ENCODE measurements at regions not wholly inside any gene's neighbourhood (a gene's known extent, or its start where the extent isn't known, plus 50 kb on each side); places are given as distances from the start of the nearest gene placed in this dataset.

GRCh38 chr21:18148401-18148800, 96.2 kb upstream of the CHODL start:
- H3K36me3 ChIP-seq (ENCODE audit: insufficient read depth, low read length) = no peaks in the 10 kb centered on the region
- no peak overlapping the region for H3K4me3 ChIP-seq (ENCODE audit: low read length in 2 of 2)
- no peak overlapping the region for H3K27ac ChIP-seq (ENCODE audit: low read depth, low read length)
- H3K27me3 ChIP-seq (ENCODE audit: insufficient read depth, low read length) = no peaks in the 10 kb centered on the region
- Mint-ChIP-seq H3K4me3 (no peak overlapping the region), H3K9me3 (peaks cover 1 to 19% (median 9%) of the 10 kb centered on the region in 8 donors), H3K4me1 (peaks cover 0 to 9% (median 3%) of the 10 kb centered on the region in 4 donors), H3K36me3 (no peaks in the 10 kb centered on the region), H3K27me3 (no peaks in the 10 kb centered on the region), H3K27ac (no peak overlapping the region)
- no peaks in the 10 kb centered on the region for H3K9me3 ChIP-seq (ENCODE audit: control insufficient read depth in 1 of 2, low read length in 2 of 2)
- DNase-seq = no peak
- ChIA-PET POLR2A (ENCODE audit: partially characterized antibody) (no interaction called here), CTCF (ENCODE audit: partially characterized antibody) (no interaction called here)
- H3K4me1 ChIP-seq (ENCODE audit: insufficient read depth, low read length) = no peaks in the 10 kb centered on the region
- intact Hi-C loops (cut with micrococcal nuclease) = no loop called here

DNA sequence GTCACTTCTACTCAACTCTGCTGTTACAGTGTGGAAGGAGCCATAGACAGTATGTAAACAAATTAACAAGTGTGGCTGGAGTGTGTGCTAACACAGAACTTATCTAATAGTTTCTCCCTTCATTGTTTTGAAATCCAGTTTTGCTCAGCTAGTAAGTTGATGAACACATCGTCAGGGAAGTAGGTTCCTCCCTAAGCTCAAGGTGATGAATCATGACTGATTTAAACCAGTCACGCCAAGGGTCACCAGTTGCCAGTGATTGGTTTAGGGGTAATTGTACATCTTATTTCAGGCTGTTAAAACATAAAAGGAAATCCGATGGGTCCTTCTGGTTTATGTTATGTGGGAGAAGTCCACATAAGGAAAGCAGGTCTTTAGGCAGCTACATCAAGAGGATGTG, 97.0 kb upstream of the CHODL start:
- ChIA-PET CTCF (ENCODE audit: partially characterized antibody) (no interaction called here), POLR2A (ENCODE audit: partially characterized antibody) (no interaction called here)
- Mint-ChIP-seq H3K4me3 (no peak overlapping the region), H3K9me3 (peaks cover 1 to 14% (median 8%) of the 10 kb centered on the region in 8 donors), H3K27me3 (no peaks in the 10 kb centered on the region), H3K27ac (no peak overlapping the region), H3K36me3 (no peaks in the 10 kb centered on the region), H3K4me1 (peaks cover 0 to 2% (median under 1%) of the 10 kb centered on the region in 4 donors)
- Histone ChIP-seq H3K36me3 (ENCODE audit: insufficient read depth, low read length) (no peaks in the 10 kb centered on the region), H3K4me3 (ENCODE audit: low read length in 2 of 2) (no peak overlapping the region), H3K9me3 (ENCODE audit: control insufficient read depth in 1 of 2, low read length in 2 of 2) (no peaks in the 10 kb centered on the region), H3K27ac (ENCODE audit: low read depth, low read length) (no peak overlapping the region), H3K27me3 (ENCODE audit: insufficient read depth, low read length) (no peaks in the 10 kb centered on the region), H3K4me1 (ENCODE audit: insufficient read depth, low read length) (no peaks in the 10 kb centered on the region)
- no peak for DNase-seq
- intact Hi-C loops (cut with micrococcal nuclease) = no loop called here

- DNase-seq = no peak
Observed at GRCh38 chr21:18146820-18147219, 97.8 kb upstream of the CHODL start.

GRCh38 chr21:18144339-18144738, 100.3 kb upstream of the CHODL start:
- Mint-ChIP-seq H3K4me3 (no peak overlapping the region), H3K27me3 (no peaks in the 10 kb centered on the region), H3K27ac (no peak overlapping the region), H3K36me3 (no peaks in the 10 kb centered on the region), H3K4me1 (no peaks in the 10 kb centered on the region), H3K9me3 (peaks cover 5 to 20% (median 11%) of the 10 kb centered on the region in 8 donors)
- Histone ChIP-seq H3K36me3 (ENCODE audit: insufficient read depth, low read length) (no peaks in the 10 kb centered on the region), H3K4me1 (ENCODE audit: insufficient read depth, low read length) (no peaks in the 10 kb centered on the region), H3K4me3 (ENCODE audit: low read length in 2 of 2) (no peak overlapping the region), H3K27me3 (ENCODE audit: insufficient read depth, low read length) (no peaks in the 10 kb centered on the region), H3K9me3 (ENCODE audit: control insufficient read depth in 1 of 2, low read length in 2 of 2) (no peaks in the 10 kb centered on the region), H3K27ac (ENCODE audit: low read depth, low read length) (no peak overlapping the region)
- intact Hi-C loops (cut with micrococcal nuclease) = no loop called here
- CTCF ChIA-PET (ENCODE audit: partially characterized antibody) = no interaction called here
- DNase-seq = no peak
- POLR2A ChIA-PET (ENCODE audit: partially characterized antibody) = no interaction called here

More at GRCh38 chr21:18146820-18147219, 97.8 kb upstream of the CHODL start:
- POLR2A ChIA-PET (ENCODE audit: partially characterized antibody) = no interaction called here
- intact Hi-C loops (cut with micrococcal nuclease) = no loop called here
- Mint-ChIP-seq H3K27ac (no peak overlapping the region), H3K27me3 (no peaks in the 10 kb centered on the region), H3K9me3 (peaks cover 4 to 13% (median 9%) of the 10 kb centered on the region in 8 donors), H3K4me1 (peaks cover 0 to 1% (median 0%) of the 10 kb centered on the region in 4 donors), H3K36me3 (no peaks in the 10 kb centered on the region), H3K4me3 (no peak overlapping the region)
- Histone ChIP-seq H3K4me3 (ENCODE audit: low read length in 2 of 2) (no peak overlapping the region), H3K9me3 (ENCODE audit: control insufficient read depth in 1 of 2, low read length in 2 of 2) (no peaks in the 10 kb centered on the region), H3K4me1 (ENCODE audit: insufficient read depth, low read length) (no peaks in the 10 kb centered on the region), H3K27ac (ENCODE audit: low read depth, low read length) (no peak overlapping the region), H3K27me3 (ENCODE audit: insufficient read depth, low read length) (no peaks in the 10 kb centered on the region), H3K36me3 (ENCODE audit: insufficient read depth, low read length) (no peaks in the 10 kb centered on the region)
- CTCF ChIA-PET (ENCODE audit: partially characterized antibody) = interaction anchor here (0.8 to 1.7 kb wide), 2 partner anchors 9 to 106 kb away, joined by 3 to 4 read pairs; no protein-coding TSS in a partner anchor

GRCh38 chr21:18142655-18143054, 102.0 kb upstream of the CHODL start:
- ChIA-PET CTCF (ENCODE audit: partially characterized antibody) (no interaction called here), POLR2A (ENCODE audit: partially characterized antibody) (interaction anchor here (1.1 kb wide), 1 partner anchor 13 kb away, joined by 3 read pairs; no protein-coding TSS in a partner anchor)
- peak overlapping the region in 1 of 7 donors; percentile 57 for H3K27ac Mint-ChIP-seq
- peaks cover 0 to 1% of the 10 kb centered on the region in 2 donors for H3K27me3 Mint-ChIP-seq
- Histone ChIP-seq H3K36me3 (ENCODE audit: insufficient read depth, low read length) (no peaks in the 10 kb centered on the region), H3K9me3 (ENCODE audit: control insufficient read depth in 1 of 2, low read length in 2 of 2) (no peaks in the 10 kb centered on the region), H3K27ac (ENCODE audit: low read depth, low read length) (no peak overlapping the region), H3K27me3 (ENCODE audit: insufficient read depth, low read length) (no peaks in the 10 kb centered on the region), H3K4me1 (ENCODE audit: insufficient read depth, low read length) (no peaks in the 10 kb centered on the region), H3K4me3 (ENCODE audit: low read length in 2 of 2) (no peak overlapping the region)
- no peaks in the 10 kb centered on the region for H3K36me3 Mint-ChIP-seq
- no peak overlapping the region for H3K4me3 Mint-ChIP-seq
- DNase-seq = no peak
- no peaks in the 10 kb centered on the region for H3K4me1 Mint-ChIP-seq
- intact Hi-C loops (cut with micrococcal nuclease) = no loop called here
- H3K9me3 Mint-ChIP-seq = peaks cover 4 to 20% (median 13%) of the 10 kb centered on the region in 8 donors

GRCh38 chr21:18138507-18138906, 106.1 kb upstream of the CHODL start:
- H3K9me3 ChIP-seq (ENCODE audit: control insufficient read depth in 1 of 2, low read length in 2 of 2) = no peaks in the 10 kb centered on the region
- ChIA-PET CTCF (ENCODE audit: partially characterized antibody) (no interaction called here), POLR2A (ENCODE audit: partially characterized antibody) (no interaction called here)
- no peak overlapping the region for H3K4me3 Mint-ChIP-seq
- H3K9me3 Mint-ChIP-seq = peaks cover 0 to 16% (median 10%) of the 10 kb centered on the region in 8 donors
- H3K4me3 ChIP-seq (ENCODE audit: low read length in 2 of 2) = no peak overlapping the region
- H3K36me3 Mint-ChIP-seq = no peaks in the 10 kb centered on the region
- intact Hi-C loops (cut with micrococcal nuclease) = no loop called here
- no peaks in the 10 kb centered on the region for H3K27me3 ChIP-seq (ENCODE audit: insufficient read depth, low read length)
- H3K27me3 Mint-ChIP-seq = peaks cover 0 to 1% of the 10 kb centered on the region in 2 donors
- no peaks in the 10 kb centered on the region for H3K4me1 ChIP-seq (ENCODE audit: insufficient read depth, low read length)
- DNase-seq = no peak
- H3K4me1 Mint-ChIP-seq = no peaks in the 10 kb centered on the region
- H3K27ac ChIP-seq (ENCODE audit: low read depth, low read length) = no peak overlapping the region
- H3K27ac Mint-ChIP-seq = no peak overlapping the region
- H3K36me3 ChIP-seq (ENCODE audit: insufficient read depth, low read length) = no peaks in the 10 kb centered on the region

DNA sequence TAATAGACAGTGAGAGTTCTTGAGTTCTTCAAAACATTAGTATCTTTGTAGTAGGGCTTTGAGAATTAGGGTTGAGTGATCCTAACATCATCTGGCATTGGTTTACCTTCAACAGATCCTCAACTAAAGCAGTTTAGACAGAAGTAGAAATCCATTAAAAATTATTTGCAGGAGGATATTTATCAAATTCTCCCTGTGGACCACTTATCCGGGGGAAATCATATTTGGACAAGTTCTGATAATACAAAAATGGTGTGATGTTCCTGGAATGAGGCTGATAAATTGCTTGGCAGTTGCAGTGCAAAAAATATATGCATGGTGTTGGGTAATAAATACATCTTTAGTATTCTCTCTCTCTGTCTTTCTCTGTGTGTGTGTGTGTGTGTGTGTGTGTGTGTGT, 115.1 kb upstream of the CHODL start:
- H3K4me3 ChIP-seq (ENCODE audit: low read length in 2 of 2) = no peak overlapping the region
- H3K9me3 ChIP-seq (ENCODE audit: control insufficient read depth in 1 of 2, low read length in 2 of 2) = no peaks in the 10 kb centered on the region
- H3K9me3 Mint-ChIP-seq = peaks cover 0 to 13% (median 2%) of the 10 kb centered on the region in 8 donors
- H3K36me3 ChIP-seq (ENCODE audit: insufficient read depth, low read length) = no peaks in the 10 kb centered on the region
- H3K4me3 Mint-ChIP-seq = no peak overlapping the region
- no peaks in the 10 kb centered on the region for H3K27me3 Mint-ChIP-seq
- H3K36me3 Mint-ChIP-seq = peaks cover 0 to 4% of the 10 kb centered on the region in 2 donors
- ChIA-PET CTCF (ENCODE audit: partially characterized antibody) (no interaction called here), POLR2A (ENCODE audit: partially characterized antibody) (no interaction called here)
- H3K27ac ChIP-seq (ENCODE audit: low read depth, low read length) = no peak overlapping the region
- H3K4me1 Mint-ChIP-seq = no peaks in the 10 kb centered on the region
- DNase-seq = no peak
- H3K27me3 ChIP-seq (ENCODE audit: insufficient read depth, low read length) = no peaks in the 10 kb centered on the region
- intact Hi-C loops (cut with micrococcal nuclease) = no loop called here
- H3K4me1 ChIP-seq (ENCODE audit: insufficient read depth, low read length) = no peaks in the 10 kb centered on the region
- H3K27ac Mint-ChIP-seq = no peak overlapping the region

DNA sequence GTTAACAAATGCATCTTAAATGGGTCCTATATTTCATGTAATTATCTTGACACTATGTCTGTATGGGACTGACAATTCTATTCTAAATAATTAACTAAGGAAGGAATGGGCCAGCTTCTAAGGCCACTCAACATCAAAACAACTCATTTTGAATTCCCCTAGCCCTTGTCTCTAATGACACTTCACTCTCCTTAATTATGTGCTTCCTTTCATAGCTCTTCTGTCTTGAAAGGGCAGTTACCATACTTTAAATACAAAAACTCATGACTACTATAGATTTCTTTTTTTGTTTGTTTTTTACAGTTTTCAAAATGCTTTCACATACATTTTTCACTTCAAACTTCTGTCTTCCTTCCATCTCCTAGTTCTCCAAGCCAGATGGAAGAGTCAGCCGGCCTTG, 126.1 kb upstream of the CHODL start:
- no peaks in the 10 kb centered on the region for H3K27me3 ChIP-seq (ENCODE audit: insufficient read depth, low read length)
- Mint-ChIP-seq H3K27me3 (no peaks in the 10 kb centered on the region), H3K9me3 (peaks cover 0 to 4% (median under 1%) of the 10 kb centered on the region in 8 donors), H3K4me3 (no peak overlapping the region), H3K27ac (no peak overlapping the region), H3K36me3 (no peaks in the 10 kb centered on the region), H3K4me1 (no peaks in the 10 kb centered on the region)
- H3K9me3 ChIP-seq (ENCODE audit: control insufficient read depth in 1 of 2, low read length in 2 of 2) = no peaks in the 10 kb centered on the region
- intact Hi-C loops (cut with micrococcal nuclease) = no loop called here
- ChIA-PET POLR2A (ENCODE audit: partially characterized antibody) (no interaction called here), CTCF (ENCODE audit: partially characterized antibody) (no interaction called here)
- no peak for DNase-seq
- H3K4me1 ChIP-seq (ENCODE audit: insufficient read depth, low read length) = no peaks in the 10 kb centered on the region
- no peak overlapping the region for H3K27ac ChIP-seq (ENCODE audit: low read depth, low read length)
- no peak overlapping the region for H3K4me3 ChIP-seq (ENCODE audit: low read length in 2 of 2)
- no peaks in the 10 kb centered on the region for H3K36me3 ChIP-seq (ENCODE audit: insufficient read depth, low read length)

Data from CD4-positive, alpha-beta memory T cell (primary cell).